ENCODE measurements at regions not wholly inside any gene's neighbourhood (a gene's known extent, or its start where the extent isn't known, plus 50 kb on each side); places are given as distances from the start of the nearest gene placed in this dataset.

DNA sequence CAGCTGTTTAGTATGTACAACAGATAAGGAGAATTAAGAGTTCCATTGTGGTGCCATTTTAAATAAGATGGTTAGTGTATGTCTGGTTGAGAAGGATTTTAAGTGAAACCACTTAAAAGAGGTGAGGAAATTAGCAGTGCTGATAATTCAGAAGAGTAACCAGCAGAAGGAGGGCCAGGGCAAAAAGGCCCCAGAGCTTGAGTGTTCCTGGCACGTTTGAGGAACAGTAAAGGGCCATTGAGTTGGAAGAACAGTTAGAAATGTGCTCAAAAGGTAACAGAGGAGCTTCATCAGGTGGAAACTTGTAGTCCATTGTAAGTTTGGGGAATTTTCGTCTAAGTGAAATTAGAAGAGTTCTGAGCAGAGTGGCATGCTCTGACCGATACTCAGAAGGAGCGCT lies 606.2 kb upstream of the ZFP42 start:
- Histone ChIP-seq H2AFZ (replicated peaks) (no peak overlapping the region), H3K9ac (no peak overlapping the region), H3K27ac (no peak overlapping the region), H3K4me3 (no peak overlapping the region), H3K4me1 (no peaks in the 10 kb centered on the region), H3K27me3 (no peaks in the 10 kb centered on the region), H3F3A (ENCODE audit: low read depth) (no peaks in the 10 kb centered on the region), H3K36me3 (no peaks in the 10 kb centered on the region), H3K4me2 (no peak overlapping the region), H4K20me1 (ENCODE audit: low read depth) (no peaks in the 10 kb centered on the region), H3K79me2 (ENCODE audit: low read depth) (no peaks in the 10 kb centered on the region), H3K9me3 (ENCODE audit: low read depth) (no peaks in the 10 kb centered on the region)
- no peaks in the 10 kb centered on the region for H3K36me3 Mint-ChIP-seq
- H3K4me3 Mint-ChIP-seq, result no peak overlapping the region
- no peak for DNase-seq (ENCODE audit: low spot score)
- TF ChIP-seq, protein P1, sequence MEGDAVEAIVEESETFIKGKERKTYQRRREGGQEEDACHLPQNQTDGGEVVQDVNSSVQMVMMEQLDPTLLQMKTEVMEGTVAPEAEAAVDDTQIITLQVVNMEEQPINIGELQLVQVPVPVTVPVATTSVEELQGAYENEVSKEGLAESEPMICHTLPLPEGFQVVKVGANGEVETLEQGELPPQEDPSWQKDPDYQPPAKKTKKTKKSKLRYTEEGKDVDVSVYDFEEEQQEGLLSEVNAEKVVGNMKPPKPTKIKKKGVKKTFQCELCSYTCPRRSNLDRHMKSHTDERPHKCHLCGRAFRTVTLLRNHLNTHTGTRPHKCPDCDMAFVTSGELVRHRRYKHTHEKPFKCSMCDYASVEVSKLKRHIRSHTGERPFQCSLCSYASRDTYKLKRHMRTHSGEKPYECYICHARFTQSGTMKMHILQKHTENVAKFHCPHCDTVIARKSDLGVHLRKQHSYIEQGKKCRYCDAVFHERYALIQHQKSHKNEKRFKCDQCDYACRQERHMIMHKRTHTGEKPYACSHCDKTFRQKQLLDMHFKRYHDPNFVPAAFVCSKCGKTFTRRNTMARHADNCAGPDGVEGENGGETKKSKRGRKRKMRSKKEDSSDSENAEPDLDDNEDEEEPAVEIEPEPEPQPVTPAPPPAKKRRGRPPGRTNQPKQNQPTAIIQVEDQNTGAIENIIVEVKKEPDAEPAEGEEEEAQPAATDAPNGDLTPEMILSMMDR (IDR thresholded peaks at IDR 0.05), result no peak
- TF ChIP-seq EZH2 (IDR thresholded peaks at IDR 0.05) (no peak), EZH2phosphoT487 (IDR thresholded peaks at IDR 0.05) (no peak)
- H3K27ac Mint-ChIP-seq, result no peak overlapping the region
- no peaks in the 10 kb centered on the region for H3K27me3 Mint-ChIP-seq (ENCODE audit: insufficient read depth, low read depth)
- no peaks in the 10 kb centered on the region for H3K9me3 Mint-ChIP-seq
- no peaks in the 10 kb centered on the region for H3K4me1 Mint-ChIP-seq

DNA sequence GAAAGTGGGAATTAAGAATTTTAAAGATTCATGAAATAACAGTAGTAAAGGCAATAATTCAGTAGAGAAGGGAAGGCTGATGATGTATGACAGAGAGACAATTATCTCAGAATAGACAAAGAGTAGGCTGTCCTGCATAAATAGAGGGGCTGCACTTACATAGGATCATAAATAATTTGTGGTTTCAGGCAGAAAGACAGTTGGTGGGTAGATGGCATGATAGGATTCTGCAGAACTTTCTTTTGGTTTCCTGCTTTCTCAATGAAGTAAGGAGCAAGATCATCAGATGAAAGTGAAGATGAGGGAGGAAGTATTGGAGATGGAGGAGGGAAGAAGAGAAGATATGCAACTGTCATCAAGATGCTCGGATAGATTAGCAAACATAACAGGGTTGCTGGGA lies 604.9 kb upstream of the ZFP42 start:
- no peaks in the 10 kb centered on the region for H4K20me1 ChIP-seq (ENCODE audit: low read depth)
- no peaks in the 10 kb centered on the region for H3K79me2 ChIP-seq (ENCODE audit: low read depth)
- Mint-ChIP-seq H3K27ac (no peak overlapping the region), H3K27me3 (ENCODE audit: insufficient read depth, low read depth) (no peaks in the 10 kb centered on the region), H3K9me3 (no peaks in the 10 kb centered on the region), H3K4me3 (no peak overlapping the region), H3K36me3 (no peaks in the 10 kb centered on the region), H3K4me1 (no peaks in the 10 kb centered on the region)
- DNase-seq (ENCODE audit: low spot score), result no peak
- no peaks in the 10 kb centered on the region for H3K4me1 ChIP-seq
- H3K9me3 ChIP-seq (ENCODE audit: low read depth), result no peaks in the 10 kb centered on the region
- no peaks in the 10 kb centered on the region for H3K36me3 ChIP-seq
- H3F3A ChIP-seq (ENCODE audit: low read depth), result no peaks in the 10 kb centered on the region
- H2AFZ ChIP-seq (replicated peaks), result no peak overlapping the region
- H3K4me3 ChIP-seq, result no peak overlapping the region
- no peaks in the 10 kb centered on the region for H3K27me3 ChIP-seq
- no peak overlapping the region for H3K4me2 ChIP-seq
- H3K9ac ChIP-seq, result no peak overlapping the region
- TF ChIP-seq, protein P1 (IDR thresholded peaks at IDR 0.05), result no peak
- TF ChIP-seq EZH2 (IDR thresholded peaks at IDR 0.05) (no peak), EZH2phosphoT487 (IDR thresholded peaks at IDR 0.05) (no peak)
- H3K27ac ChIP-seq, result no peak overlapping the region

DNA sequence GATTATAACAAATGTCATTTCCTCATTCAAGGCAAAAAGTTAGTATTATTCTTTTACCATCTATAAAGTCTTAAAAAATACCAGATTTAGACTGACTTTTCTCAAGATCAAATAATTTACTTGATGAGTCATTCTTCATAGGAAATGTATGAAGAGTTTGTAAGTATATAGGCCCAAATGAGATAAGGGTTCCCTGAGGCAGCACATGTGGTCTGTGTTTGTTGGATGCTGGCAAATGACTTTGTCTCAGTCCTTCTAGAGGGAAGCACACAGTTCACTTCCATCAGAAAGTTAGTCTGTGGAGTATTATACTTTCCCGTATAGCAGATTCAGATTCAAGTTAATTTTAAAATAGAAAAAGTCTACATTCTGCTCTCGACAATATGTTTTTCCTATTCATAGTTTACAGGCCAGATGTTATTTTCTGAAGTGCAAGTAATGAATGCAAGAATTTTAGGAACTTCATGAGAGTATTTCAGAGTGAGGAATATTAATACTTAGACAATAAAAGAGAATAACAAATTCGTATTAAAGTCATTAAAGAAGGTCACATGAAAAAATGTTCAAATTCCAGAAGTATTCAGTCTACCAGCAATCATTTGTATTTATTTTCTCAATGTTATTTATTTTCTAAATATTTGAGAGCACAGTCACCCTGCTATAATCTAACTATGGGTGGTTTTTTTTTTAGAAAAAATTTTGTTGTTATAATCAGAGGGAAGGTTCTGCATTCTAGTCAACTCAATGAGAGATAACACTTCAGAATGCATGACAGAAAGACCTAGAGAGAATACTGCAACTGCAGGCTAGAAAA lies 601.8 kb upstream of the ZFP42 start:
- Histone ChIP-seq H3K27ac (no peak overlapping the region), H3K4me2 (no peak overlapping the region), H3F3A (ENCODE audit: low read depth) (no peaks in the 10 kb centered on the region), H3K4me3 (no peak overlapping the region), H3K4me1 (no peaks in the 10 kb centered on the region), H3K27me3 (no peaks in the 10 kb centered on the region), H3K36me3 (no peaks in the 10 kb centered on the region), H2AFZ (replicated peaks) (no peak overlapping the region), H4K20me1 (ENCODE audit: low read depth) (no peaks in the 10 kb centered on the region), H3K9me3 (ENCODE audit: low read depth) (no peaks in the 10 kb centered on the region), H3K79me2 (ENCODE audit: low read depth) (no peaks in the 10 kb centered on the region), H3K9ac (no peak overlapping the region)
- H3K36me3 Mint-ChIP-seq, result no peaks in the 10 kb centered on the region
- no peak overlapping the region for H3K4me3 Mint-ChIP-seq
- H3K4me1 Mint-ChIP-seq, result no peaks in the 10 kb centered on the region
- no peak overlapping the region for H3K27ac Mint-ChIP-seq
- no peaks in the 10 kb centered on the region for H3K9me3 Mint-ChIP-seq
- TF ChIP-seq EZH2phosphoT487 (IDR thresholded peaks at IDR 0.05), result no peak
- TF ChIP-seq, protein P1 (IDR thresholded peaks at IDR 0.05), result no peak
- TF ChIP-seq EZH2 (IDR thresholded peaks at IDR 0.05), result no peak
- DNase-seq (ENCODE audit: low spot score), result no peak
- no peaks in the 10 kb centered on the region for H3K27me3 Mint-ChIP-seq (ENCODE audit: insufficient read depth, low read depth)

Data from neural progenitor cell (in vitro differentiated cells).